MG63 (cell line): ENCODE measurements at regions not wholly inside any gene's neighbourhood (a gene's known extent, or its start where the extent isn't known, plus 50 kb on each side); places are given as distances from the start of the nearest gene placed in this dataset.
A peak's percentile ranks its signal among the peaks of the same experiment; 100 is the strongest.

Source experiments
- DNase-seq: peaks from one replicate; pipeline ENCODE4 v3.0.0-alpha.2; 2020
- H3K27me3 ChIP-seq: fragments of 250-450 bp; sonication (Bioruptor Pico); 2 replicates; pipeline ENCODE4 v1.5.1; 2020; ENCODE audit warnings: mild to moderate bottlenecking, moderate library complexity
- H3K36me3 ChIP-seq: fragments of 250-450 bp; sonication (Bioruptor Pico); 2 replicates; pipeline ENCODE4 v1.5.1; 2020; ENCODE audit warnings: mild to moderate bottlenecking, moderate library complexity
- H3K4me3 ChIP-seq: fragments of 250-450 bp; sonication (Bioruptor Pico); 2 replicates; pipeline ENCODE4 v1.5.1; 2020; ENCODE audit warnings: mild to moderate bottlenecking, moderate library complexity
- H3K9me3 ChIP-seq: fragments of 250-450 bp; sonication (Bioruptor Pico); 2 replicates; pipeline ENCODE4 v1.5.1; 2020; ENCODE audit warnings: mild to moderate bottlenecking, moderate library complexity

DNA sequence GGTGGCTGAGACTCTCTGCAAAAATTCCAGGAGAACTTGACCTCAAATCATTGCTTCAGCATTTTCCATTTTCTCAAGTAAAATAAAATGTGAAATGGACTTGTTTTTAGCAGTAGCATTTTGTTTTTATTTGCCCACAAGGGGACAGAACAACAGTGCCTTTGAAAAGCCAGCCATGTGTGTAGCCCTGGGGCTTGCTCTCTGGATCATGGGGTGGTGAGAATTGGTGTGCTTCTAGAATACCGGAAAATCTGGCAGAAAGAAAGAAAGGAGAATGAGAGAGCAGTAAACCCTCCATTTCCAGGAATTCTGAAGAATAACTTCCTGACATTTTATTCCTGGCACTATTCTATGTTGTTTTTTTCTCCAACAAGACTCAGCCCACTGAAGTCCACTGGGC lies 254.7 kb upstream of the MOCS1 start:
- Histone ChIP-seq H3K27me3 (no peaks in the 10 kb centered on the region), H3K4me3 (no peak overlapping the region), H3K9me3 (no peaks in the 10 kb centered on the region), H3K36me3 (no peaks in the 10 kb centered on the region)
- DNase-seq = no peak

DNA sequence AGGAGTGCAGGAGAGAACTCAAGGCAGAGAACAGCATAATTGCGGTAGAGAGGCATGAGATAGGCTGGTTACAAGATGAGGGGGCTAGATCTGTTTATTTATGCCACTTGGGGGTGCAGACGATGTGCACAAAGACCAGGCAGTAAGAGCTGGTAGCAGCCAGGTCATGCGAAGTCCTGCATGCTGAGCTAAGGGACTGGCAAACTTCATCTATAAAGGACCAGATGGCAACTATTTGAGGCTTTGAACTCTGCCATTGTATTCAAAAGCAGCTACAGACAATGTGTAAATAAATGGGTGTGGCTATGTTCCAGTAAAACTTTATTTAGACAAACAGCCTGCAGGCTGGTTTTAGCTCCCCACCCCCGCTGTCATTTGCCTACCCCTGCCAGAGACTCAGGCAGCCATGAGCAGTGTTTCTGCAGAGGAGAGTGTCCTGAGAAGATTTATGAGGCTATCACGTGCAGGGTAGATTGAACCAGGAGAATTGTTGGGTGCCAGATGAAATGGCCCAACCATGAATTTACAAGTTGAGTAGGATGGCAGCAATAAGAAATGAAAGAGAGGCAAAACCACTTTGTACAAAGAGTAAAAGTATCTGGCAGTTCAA lies 253.4 kb upstream of the MOCS1 start:
- no peak for DNase-seq
- H3K9me3 ChIP-seq = no peaks in the 10 kb centered on the region
- no peaks in the 10 kb centered on the region for H3K27me3 ChIP-seq
- H3K4me3 ChIP-seq = no peak overlapping the region
- H3K36me3 ChIP-seq = no peaks in the 10 kb centered on the region

DNA sequence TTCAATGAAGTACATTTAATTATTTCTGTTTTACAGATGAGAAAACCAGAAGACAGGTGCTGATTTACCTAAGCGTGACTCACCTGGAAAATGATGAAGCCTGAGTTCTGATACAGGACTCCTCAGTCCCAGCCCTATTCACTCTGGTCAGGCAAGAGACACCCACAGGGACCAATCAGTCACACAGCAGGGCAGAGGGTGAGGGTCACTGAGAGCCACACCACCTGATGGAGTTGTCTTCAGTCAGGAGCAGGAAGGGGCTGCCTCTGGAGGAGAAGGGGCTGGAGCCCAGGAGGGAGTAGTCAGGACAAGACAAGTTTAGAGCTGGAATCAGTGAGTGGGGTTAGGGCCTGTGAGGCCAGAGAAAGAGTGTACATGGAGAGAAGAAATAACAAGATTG lies 251.2 kb upstream of the MOCS1 start:
- no peaks in the 10 kb centered on the region for H3K9me3 ChIP-seq
- H3K27me3 ChIP-seq = no peaks in the 10 kb centered on the region
- no peaks in the 10 kb centered on the region for H3K36me3 ChIP-seq
- H3K4me3 ChIP-seq = no peak overlapping the region
- no peak for DNase-seq

DNA sequence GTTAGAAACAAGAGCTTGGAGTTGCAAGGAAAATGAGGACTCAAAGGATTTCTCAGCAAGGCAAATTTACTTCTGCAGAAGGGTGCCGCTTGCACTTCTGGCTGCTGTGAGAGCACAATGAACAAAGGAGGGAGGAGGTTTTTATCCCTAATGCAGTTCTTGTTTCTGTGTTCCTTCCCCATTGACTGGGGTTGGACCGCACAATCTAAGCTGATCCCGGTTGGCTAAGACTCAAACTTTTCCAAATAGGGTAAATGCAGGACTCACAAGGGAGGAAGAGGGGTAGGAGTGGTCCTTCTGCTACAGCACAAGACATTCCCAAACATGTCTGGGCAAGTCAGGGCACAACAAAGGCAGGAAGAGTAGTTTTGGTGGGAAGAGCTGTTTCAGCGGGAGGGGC lies 249.6 kb upstream of the MOCS1 start:
- Histone ChIP-seq H3K27me3 (no peaks in the 10 kb centered on the region), H3K4me3 (no peak overlapping the region), H3K9me3 (no peaks in the 10 kb centered on the region), H3K36me3 (no peaks in the 10 kb centered on the region)
- no peak for DNase-seq

DNA sequence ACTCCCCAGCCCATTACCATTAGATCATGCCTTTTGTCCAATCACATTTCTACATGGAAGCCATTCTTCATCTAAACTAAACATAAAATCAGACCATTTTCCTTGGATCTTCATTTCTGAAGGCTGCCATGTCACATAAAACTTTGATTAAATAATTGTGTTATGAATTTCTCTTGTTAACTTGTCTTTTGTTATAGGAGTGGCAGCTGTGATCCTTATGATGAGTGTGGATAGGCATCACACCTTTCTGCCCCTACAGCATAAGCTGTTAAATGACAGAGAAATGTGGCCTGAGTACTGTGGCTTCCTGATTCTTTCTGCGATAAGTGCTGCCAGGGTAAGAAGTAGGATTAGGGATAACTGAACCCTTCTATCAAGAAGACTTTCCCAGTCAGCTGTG lies 247.1 kb upstream of the MOCS1 start:
- H3K36me3 ChIP-seq = no peaks in the 10 kb centered on the region
- DNase-seq = no peak
- H3K9me3 ChIP-seq = no peaks in the 10 kb centered on the region
- H3K27me3 ChIP-seq = no peaks in the 10 kb centered on the region
- no peak overlapping the region for H3K4me3 ChIP-seq

DNA sequence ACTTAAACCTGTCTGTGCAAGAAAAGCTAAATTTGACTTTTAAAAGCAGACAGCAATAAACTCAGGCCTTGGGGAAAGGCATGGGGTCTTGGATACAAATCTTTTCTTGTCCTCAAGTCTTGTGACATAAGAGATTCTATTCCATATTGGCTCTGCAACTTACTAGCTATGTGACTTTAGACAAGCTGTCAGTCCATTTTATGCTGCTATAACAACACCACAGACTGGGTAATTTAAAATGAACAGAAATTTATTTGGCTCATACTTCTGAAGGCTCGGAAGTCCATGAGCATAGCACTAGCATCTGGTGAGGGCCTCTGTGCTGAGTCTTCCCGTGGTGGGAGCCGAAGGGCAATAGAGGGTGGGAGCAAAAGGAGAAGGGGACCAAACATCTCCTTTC lies 246.0 kb upstream of the MOCS1 start:
- Histone ChIP-seq H3K4me3 (no peak overlapping the region), H3K9me3 (no peaks in the 10 kb centered on the region), H3K36me3 (no peaks in the 10 kb centered on the region), H3K27me3 (no peaks in the 10 kb centered on the region)
- DNase-seq = no peak

DNA sequence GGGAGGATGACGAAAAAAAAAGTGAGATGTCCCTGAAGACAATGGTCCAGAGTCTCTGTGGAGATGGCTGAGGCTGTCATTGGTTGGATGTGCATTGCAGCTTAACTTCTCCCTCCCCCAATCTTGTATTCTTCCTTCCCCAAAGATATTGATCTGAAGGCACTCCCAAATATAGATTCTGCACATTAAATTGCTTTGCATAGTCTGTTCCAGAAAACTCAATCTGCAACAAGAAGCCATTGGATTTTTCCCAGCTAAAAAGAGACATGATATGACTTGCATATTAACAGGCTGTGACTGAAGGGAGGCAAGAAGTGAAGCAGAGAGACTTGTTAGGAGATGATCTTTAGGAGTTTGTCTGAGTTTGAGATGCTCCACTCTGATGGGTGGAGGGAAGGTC lies 245.2 kb upstream of the MOCS1 start:
- Histone ChIP-seq H3K27me3 (no peaks in the 10 kb centered on the region), H3K4me3 (no peak overlapping the region), H3K9me3 (no peaks in the 10 kb centered on the region), H3K36me3 (no peaks in the 10 kb centered on the region)
- no peak for DNase-seq

DNA sequence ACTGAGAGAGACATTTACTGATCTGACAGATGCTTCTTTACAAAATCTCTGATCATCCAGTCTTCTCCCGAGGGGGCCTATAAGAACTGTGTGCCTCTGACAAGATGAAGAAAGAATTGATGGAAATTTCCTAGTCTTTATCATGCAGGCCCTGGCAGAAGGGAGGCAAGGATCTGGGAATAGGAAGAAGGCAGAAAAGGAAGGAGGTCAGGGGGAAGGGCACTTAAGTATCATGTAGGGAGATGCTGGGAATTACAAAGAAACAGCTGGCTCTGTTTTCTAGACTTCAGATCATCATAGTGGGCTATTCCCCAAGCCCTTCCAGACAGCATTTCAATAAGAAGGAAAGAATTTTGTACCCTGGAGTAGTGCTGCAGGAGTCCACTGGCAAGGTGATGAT lies 243.3 kb upstream of the MOCS1 start:
- H3K4me3 ChIP-seq = no peak overlapping the region
- no peaks in the 10 kb centered on the region for H3K27me3 ChIP-seq
- H3K9me3 ChIP-seq = no peaks in the 10 kb centered on the region
- no peak for DNase-seq
- H3K36me3 ChIP-seq = no peaks in the 10 kb centered on the region

DNA sequence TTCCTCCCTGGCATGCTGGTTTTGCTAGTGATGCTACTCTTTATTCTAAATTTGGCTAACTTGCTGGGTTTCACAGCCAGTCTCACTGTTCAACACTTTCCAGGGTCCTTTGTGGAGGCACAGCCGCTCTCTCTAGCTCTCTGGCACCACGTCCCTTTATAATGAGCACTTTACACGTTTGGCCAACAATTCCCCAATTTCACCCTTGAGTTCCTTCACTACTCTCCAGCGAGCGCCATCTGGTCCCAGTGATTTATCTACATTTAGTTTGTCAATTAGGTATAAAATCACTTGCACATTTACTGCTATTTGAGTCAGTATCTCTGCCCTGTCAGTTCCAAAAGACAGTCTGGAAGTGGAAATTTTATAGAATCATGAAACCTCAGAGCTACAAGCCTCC lies 241.9 kb upstream of the MOCS1 start:
- DNase-seq = no peak
- Histone ChIP-seq H3K27me3 (no peaks in the 10 kb centered on the region), H3K9me3 (no peaks in the 10 kb centered on the region), H3K36me3 (no peaks in the 10 kb centered on the region), H3K4me3 (no peak overlapping the region)

DNA sequence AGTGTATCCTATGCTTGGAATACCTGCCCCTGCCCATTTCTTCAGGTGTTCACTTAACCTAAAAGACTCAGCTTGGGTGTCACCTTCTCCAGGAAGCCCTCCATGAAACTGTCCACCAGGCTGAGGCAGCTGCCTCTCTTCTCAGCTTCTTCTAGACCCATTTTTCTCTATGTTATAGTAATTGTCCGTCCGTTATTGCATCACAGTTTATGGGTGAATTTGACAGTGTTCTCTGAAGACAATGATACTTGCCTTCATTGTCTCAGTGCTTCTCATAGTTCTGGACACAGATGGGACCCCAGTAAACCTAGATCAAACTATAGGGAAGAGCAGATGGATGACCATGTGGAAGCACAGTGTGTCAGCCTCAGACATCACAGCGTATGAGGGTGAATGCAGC lies 238.0 kb upstream of the MOCS1 start:
- Histone ChIP-seq H3K27me3 (no peaks in the 10 kb centered on the region), H3K4me3 (no peak overlapping the region), H3K36me3 (no peaks in the 10 kb centered on the region), H3K9me3 (no peaks in the 10 kb centered on the region)
- DNase-seq = no peak

DNA sequence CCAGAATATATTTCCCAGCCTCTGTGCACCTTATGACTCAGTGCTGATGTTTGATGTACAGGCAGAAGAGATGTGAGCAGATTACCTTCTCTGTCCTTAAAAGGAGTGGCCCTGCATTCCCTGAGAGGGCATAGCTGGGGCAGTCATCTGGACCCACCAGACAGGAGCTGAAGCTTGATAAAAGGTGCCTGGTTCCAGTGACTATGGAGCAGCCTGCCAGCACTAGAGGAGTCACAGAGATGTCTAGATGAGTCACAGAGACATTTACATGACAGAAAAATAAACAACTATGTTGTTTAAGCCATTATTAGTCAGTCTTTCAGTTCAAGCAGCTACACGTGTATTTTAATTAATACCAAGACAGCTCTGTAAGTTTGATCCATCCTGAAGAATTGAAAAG lies 237.1 kb upstream of the MOCS1 start:
- no peaks in the 10 kb centered on the region for H3K36me3 ChIP-seq
- DNase-seq = peak; percentile 10
- H3K9me3 ChIP-seq = no peaks in the 10 kb centered on the region

DNA sequence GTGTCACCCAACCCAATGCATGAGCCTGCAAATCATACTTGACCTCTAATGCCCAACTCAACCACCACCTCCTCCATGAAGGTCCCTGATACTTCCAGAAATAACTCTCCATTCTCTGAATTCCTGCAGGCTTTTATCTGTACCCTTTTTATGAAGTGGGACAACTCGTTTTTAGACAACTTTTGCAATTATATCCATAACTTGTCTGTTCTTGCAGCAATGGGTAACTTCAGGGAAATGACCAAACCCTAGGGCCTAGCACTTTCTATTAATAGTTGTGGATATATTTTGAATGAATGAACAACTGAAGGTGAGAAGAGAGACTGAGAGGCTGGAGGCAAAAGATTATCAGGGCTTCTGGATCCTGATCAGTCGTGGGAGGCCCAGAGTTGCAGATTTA lies 236.6 kb upstream of the MOCS1 start:
- DNase-seq = no peak
- Histone ChIP-seq H3K9me3 (no peaks in the 10 kb centered on the region), H3K36me3 (no peaks in the 10 kb centered on the region), H3K4me3 (no peak overlapping the region), H3K27me3 (no peaks in the 10 kb centered on the region)

More for the DNA sequence above, 237.1 kb upstream of the MOCS1 start:
- Histone ChIP-seq H3K27me3 (no peaks in the 10 kb centered on the region), H3K4me3 (no peak overlapping the region)

DNA sequence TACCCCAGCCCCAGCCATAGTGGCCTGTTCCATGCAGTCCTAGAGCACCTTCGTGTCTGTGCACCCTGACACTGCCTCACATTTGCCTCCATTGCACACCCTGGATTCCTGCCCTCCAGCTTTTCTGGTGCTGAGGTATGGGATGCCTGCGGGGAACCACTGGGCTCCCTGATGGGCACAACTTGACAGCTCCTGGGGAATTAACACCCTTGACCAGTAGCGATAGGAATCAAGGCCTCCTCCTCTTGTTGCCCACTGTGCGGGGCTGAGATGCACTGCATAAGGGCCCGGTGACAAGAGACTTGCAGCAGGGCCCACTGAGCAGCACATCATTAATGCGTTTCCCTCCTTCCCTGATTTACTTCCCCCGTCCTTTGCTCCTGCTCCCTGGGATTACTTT lies 235.6 kb upstream of the MOCS1 start:
- H3K9me3 ChIP-seq = no peaks in the 10 kb centered on the region
- no peaks in the 10 kb centered on the region for H3K27me3 ChIP-seq
- H3K4me3 ChIP-seq = no peak overlapping the region
- no peaks in the 10 kb centered on the region for H3K36me3 ChIP-seq
- no peak for DNase-seq

DNA sequence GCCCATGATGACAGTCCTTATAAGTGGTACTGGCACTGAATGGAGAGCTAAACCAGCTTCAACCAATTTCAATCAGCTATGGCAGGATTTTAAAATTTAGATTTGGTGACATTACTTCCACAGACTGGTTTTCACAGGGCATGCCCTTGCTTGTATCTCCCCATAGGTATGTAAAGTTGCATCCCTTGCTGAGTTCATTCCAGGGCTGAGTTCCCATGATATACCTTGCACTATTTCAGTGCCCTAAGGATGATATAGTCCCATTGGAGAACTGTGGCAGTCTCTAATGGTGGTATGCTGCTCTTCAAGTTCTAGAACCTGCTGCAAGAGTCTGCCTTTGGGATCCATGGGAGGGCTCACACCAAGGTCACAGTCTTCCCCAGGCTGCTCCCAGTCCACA lies 232.7 kb upstream of the MOCS1 start:
- Histone ChIP-seq H3K27me3 (no peaks in the 10 kb centered on the region), H3K4me3 (no peak overlapping the region), H3K36me3 (no peaks in the 10 kb centered on the region), H3K9me3 (no peaks in the 10 kb centered on the region)
- DNase-seq = no peak

DNA sequence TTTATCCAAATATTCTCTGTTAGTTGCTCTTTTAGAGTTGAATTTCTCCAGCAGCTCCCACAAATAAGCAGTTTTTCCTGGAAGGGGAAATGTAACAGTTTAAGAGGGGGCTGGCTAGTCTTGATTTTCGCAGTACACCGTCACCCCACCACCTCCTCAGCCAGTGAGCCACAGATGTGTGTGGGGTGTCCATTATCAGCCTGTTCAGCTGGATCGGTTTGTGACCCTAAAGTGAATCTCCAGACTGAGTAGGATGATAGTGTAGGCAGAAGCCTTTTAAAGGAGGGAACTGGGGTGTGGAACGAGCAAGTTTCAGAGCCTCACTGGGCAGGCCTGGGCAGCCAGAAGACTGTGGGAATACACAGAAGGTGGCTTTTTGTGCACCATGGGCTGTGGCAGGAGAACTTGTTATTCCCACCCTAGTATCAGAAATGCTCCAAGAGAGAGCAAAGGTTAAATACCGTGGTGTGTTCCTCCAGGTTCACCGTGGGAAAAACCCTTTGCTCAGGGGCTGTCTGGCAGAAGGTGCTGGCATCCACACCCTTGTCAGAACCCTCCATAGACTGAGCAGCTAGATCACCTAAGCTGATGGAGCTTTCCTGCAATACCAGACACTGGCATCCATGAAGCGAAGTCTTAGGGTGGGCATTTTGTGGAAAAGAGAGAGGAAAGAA lies 230.9 kb upstream of the MOCS1 start:
- Histone ChIP-seq H3K4me3 (no peak overlapping the region), H3K9me3 (no peaks in the 10 kb centered on the region), H3K27me3 (no peaks in the 10 kb centered on the region), H3K36me3 (no peaks in the 10 kb centered on the region)
- no peak for DNase-seq

DNA sequence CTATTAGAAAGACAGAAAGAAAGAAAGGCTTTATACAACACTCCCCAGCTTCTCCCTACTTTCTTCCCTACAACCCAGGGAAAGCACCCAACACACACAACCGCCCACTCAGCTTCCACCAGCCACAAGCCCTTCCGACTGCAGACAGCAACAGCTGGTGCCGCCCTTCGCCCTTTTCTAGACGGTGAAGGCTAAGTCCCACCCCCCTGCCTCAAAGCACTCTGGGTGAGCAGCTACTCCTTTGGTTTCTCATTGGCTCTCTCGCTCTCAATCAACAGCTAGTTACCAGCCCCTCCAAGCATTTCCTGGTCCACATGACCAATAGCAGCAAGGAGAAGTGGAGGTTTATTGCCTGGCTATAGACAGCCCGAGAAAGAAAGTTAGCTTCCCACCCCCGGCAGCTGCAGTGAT lies 230.1 kb upstream of the MOCS1 start:
- Histone ChIP-seq H3K9me3 (no peaks in the 10 kb centered on the region), H3K27me3 (no peaks in the 10 kb centered on the region), H3K36me3 (no peaks in the 10 kb centered on the region), H3K4me3 (0 out of 2 replicates have a peak overlapping the region, but pooled peaks have one; percentile 12)
- peak; percentile 65 for DNase-seq

DNA sequence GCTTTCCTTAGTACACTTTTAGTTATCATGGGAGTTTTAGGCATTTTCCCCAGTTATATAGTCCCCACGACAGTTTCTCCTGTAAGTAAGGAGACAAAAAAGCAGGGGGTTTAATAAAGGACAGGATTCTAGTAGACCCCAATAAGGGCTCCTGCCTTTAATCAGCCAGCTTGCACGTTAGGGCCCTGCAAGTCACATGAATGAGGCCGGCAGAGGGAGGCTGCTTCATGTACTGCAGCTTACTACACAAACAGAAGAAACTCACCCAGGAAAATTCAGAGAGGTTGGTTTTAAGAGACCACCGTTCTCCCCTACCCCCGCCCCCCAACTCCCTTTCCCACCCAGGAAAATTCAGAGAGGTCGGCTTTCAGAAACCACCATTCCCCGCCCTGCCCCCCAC lies 229.7 kb upstream of the MOCS1 start:
- Histone ChIP-seq H3K27me3 (no peaks in the 10 kb centered on the region), H3K4me3 (0 out of 2 replicates have a peak overlapping the region, but pooled peaks have one; percentile 12), H3K36me3 (no peaks in the 10 kb centered on the region), H3K9me3 (no peaks in the 10 kb centered on the region)
- no peak for DNase-seq

DNA sequence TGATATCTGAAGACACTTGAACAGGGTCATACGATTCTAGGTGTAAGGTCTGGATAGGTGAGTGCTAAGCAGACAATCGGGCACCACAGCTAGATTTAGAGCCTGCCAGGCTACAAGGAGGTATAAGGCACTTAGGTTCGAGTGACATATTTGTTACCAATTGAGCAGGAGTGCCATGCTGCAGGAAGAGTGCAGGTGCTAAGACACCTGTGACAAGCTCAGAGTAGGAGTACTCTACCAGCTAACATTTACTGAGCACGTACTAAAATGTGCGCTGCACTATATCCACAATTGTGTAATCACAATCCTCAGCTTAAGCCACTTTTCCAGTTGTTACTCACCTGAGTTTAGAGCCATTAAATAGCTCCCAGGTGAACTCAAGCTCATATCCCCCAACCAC lies 227.8 kb upstream of the MOCS1 start:
- no peak for DNase-seq
- Histone ChIP-seq H3K27me3 (no peaks in the 10 kb centered on the region), H3K9me3 (no peaks in the 10 kb centered on the region), H3K4me3 (no peak overlapping the region), H3K36me3 (no peaks in the 10 kb centered on the region)
